Stimulated activated CD4-positive, alpha-beta T cell treated with anti-CD3 and anti-CD28 coated beads, Interleukin-2, amount 100 ng/mL, for 4 hours (primary cell): ENCODE measurements at regions not wholly inside any gene's neighbourhood (a gene's known extent, or its start where the extent isn't known, plus 50 kb on each side); places are given as distances from the start of the nearest gene placed in this dataset.

ENCODE experiments used
- DNase-seq: peaks from one replicate; pipeline ENCODE4 v3.0.0-alpha.2; 2020; ENCODE audit warnings: low read depth

GRCh38 chr9:106657926-106658325, 205.0 kb upstream of the ZNF462 start:
- no peak for DNase-seq

DNA sequence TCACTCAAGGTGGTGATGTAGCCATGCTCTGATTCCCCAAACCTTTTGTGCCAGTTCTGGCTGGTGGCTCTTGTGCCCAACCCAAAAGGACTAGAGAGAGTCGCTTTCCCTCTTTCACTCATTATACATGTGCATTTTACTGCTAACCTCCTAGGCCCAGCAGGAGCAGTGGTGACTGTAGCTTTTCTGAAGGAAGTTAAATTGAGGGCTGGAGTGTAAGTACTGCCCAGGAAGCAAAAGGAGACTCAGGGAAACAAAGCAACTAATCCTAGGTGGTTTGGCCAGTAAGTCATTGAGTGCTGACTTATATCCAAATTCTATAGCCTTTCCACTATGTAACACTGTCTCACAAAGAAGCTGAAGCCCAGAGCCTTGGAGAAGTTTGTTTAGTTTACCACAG, 194.4 kb upstream of the ZNF462 start:
- no peak for DNase-seq

GRCh38 chr9:106669835-106670234, 193.1 kb upstream of the ZNF462 start:
- no peak for DNase-seq

DNA sequence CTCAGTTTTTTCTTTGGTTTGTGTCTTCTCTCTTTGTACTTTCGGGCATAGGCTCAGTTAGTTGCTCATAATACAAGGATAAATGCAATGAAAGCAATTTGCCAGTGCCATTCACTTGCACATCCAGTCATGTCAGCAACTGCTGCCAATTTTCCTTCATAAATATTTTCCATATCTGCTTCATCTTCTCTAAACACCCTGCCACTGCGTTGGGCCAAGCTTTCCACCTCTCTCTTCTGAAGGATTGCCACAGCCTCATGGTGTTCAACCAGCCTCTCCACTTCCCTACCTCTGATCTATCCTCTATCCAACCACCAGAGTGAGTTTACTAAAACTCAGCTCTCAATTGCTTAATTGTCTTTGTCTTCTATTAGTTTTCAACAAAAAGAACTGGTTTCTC, 192.5 kb upstream of the ZNF462 start:
- no peak for DNase-seq

DNA sequence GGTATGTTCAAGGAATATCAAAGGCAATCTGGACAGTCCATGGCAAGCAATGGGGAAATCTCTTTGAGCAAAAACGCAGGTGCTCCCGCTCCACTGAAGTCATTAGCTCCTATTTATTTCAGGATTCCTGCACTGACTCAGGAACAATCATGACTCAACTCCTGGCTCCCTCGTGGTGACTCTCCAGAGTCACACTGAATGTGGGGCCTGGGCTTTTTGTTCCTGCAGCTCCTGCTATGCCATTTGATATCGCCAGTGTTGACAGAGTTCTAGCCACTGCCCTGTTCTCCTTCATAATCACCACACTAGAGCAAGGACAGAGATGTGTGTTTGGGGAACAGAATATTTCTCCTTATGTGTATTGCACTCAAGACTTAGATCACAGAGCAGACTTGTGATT, 187.2 kb upstream of the ZNF462 start:
- DNase-seq: no peak

- DNase-seq: no peak
Measured at GRCh38 chr9:106677374-106677773, 185.6 kb upstream of the ZNF462 start.

- DNase-seq: no peak
Measured at GRCh38 chr9:106677830-106678229, 185.1 kb upstream of the ZNF462 start.

DNA sequence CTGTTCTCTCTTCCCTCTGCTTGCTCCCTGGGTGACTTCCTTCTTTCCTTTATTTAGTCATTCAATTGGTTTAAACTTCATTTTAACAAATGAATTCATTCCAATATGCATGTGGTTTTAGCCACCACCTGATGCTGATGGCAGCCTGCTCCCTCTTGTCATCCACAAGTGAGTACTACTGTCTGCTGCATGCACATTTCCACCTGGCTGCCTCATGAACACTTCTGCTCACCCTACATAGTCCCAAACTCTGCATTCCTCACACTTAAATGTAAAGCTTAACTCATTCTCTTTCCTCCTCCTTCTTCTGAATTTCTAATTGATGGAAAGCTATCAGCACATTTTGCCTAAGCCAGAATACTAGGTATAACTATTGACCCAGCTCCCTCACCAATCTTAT, 184.7 kb upstream of the ZNF462 start:
- DNase-seq: no peak

- no peak for DNase-seq
Measured at GRCh38 chr9:106682420-106682819, 180.5 kb upstream of the ZNF462 start.

DNA sequence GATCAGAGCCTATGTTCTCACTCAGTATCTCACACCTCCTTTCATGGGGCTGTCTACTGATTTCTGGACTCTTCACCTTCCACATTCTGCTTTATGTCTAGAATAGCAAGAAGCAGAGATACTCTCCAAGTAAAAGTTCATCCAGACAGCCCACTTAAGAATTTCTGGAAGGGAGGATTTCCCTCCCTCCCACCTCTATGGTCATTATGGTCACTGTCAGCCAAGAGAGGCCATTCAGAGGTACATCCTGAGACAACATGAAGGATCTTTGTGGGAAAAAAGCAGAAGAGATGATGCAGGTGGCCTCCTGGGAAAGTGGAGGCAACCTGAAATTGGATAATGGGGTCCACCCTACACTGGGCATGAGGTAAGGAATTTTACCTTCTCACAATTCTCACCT, 179.5 kb upstream of the ZNF462 start:
- DNase-seq: no peak

GRCh38 chr9:106684940-106685695, 177.8 kb upstream of the ZNF462 start:
- DNase-seq: no peak

DNA sequence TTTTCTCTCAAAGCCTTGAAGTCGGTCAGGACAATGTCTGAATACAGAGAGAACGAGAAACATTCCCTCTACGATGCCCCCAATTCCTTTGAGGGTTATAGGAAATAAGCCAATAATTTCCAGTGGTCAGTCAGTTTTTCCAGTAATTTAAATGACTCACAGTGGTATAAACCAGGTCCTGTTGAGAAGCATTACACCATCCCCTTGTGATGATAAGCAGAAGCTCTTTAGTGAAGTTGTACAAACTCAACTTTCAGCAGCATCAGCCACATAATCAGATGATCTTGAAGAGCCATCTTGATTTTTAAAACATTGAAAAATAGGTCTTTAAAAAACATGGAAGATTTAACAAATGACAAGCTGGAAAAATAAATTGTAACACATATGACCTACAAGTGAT, 173.9 kb upstream of the ZNF462 start:
- no peak for DNase-seq

GRCh38 chr9:106691627-106692026, 171.3 kb upstream of the ZNF462 start:
- DNase-seq: no peak

- no peak for DNase-seq
Measured at GRCh38 chr9:106693558-106693957, 169.4 kb upstream of the ZNF462 start.

- DNase-seq: no peak
Measured at GRCh38 chr9:106696804-106697203, 166.2 kb upstream of the ZNF462 start.

DNA sequence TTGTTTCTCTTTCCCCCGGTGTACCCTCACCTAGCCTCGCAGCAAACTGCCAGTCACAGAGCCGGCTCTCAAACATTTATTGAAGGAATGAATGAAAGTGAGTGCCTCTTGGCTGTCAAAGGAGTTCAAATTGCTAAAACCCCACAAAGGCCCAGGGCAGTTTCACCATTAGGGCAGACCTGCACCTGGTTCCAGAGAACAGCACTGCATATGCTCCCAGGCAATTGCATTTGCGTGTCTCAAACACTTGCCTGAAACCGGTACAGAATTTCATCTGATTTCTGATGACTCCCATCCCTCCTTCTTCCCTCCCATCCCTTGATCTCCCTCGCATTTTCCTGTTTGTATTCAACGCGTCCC, 165.6 kb upstream of the ZNF462 start:
- no peak for DNase-seq

DNA sequence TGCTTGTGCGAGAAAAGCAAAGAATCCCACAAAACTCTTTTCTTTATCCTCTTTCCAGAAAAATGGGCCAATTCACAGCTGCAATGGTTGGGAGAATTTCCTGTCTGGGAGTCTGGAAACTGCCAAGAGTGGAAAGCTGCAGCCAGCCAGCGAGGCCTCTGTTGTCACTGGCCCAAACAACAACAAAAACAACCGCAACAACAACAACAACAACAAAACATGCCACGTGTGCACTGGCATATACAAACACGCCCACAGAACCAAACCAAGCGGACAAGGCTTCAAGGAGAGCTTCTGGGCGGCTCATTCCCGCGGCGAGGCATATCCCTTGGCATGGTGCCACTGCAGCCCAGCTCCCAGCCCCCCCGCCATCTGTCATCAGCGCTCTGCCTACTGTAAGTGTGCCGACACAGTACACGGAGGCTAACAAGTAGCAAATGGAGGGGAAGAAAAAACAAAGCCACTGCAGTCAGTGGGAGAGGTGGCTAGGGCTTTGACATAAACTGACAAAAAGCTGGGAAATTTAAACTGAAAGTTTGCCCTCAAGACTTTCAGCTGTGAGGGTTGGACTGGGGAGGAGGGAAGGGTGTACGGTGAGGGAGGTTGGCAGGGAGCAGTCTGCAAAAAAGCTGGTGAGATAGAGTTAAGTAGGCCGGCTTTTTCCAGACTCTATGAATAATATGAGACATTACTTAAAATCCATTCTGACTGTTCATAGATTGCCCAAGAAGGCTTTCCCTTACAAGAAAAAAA, 165.0 kb upstream of the ZNF462 start:
- no peak for DNase-seq

GRCh38 chr9:106700676-106701075, 162.3 kb upstream of the ZNF462 start:
- DNase-seq: no peak

GRCh38 chr9:106701611-106702010, 161.4 kb upstream of the ZNF462 start:
- no peak for DNase-seq

- DNase-seq: no peak
Measured at GRCh38 chr9:106704056-106704615, 158.8 kb upstream of the ZNF462 start.

DNA sequence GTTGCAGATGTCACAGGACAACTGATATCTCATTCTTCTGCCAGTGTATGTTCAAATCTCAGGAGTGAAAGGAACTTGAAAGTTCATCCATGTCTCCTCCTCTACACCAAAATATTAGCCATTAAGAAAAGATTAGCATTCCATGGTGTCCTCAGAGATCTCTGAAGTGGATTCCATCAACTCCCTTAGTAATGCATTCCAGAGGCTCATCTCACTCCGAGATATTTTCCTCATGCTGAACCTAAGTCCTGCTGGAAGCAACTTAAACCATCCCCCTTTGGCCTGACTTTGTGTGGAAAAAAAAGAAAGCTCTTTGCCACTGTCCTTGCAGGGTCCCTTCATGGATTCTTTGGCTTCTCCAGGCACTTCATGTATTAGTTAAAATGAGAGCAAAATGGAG, 155.7 kb upstream of the ZNF462 start:
- no peak for DNase-seq

DNA sequence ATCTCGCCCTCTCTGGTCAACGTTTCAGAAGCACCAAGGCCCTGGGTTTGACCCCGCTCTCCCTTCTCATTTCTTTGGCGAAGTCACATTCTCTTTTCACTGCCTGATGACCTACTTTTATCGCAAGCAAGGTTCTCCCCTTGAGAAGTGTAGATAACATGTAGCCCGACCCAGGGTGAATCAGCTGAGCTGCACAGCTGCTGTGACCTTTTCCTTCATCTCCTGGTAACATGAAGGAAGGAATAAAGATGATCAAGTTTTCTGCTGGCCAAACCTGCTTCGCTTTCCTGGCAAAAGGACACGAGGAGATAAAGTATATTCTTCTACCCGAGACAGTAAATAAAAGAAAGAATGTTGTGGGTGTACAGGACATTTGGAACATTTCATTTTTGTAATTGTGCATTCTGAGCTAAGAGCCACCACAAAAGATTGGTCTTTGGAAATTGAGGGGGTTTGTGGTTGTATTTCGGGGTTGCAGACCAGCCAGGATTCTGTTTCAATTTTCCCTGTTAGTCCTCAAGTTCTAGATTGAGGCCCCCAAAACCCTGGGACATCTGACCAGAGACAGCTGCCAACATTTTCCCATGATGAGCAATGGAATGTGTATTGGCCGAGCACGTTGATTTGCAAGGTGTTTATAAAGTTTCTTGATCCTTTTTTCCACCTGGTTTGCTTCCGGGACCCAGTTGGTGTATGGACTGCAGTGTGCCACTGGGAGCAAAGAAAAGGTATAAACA, 155.1 kb upstream of the ZNF462 start:
- DNase-seq: no peak
